22Rv1 (cell line): ENCODE measurements at regions not wholly inside any gene's neighbourhood (a gene's known extent, or its start where the extent isn't known, plus 50 kb on each side); places are given as distances from the start of the nearest gene placed in this dataset.

ENCODE experiments used
- ZFX ChIP-seq: fragments of 450-650 bp; IDR thresholded peaks from 2 replicates; pipeline ENCODE4 v1.6.1; 2017; ENCODE audit warnings: antibody characterized with exemption, borderline replicate concordance
- TF ChIP-seq, protein P1 (sequence below): fragments of 450-650 bp; IDR thresholded peaks from 2 replicates; pipeline ENCODE4 v1.5.1; 2017; ENCODE audit warnings: mild to moderate bottlenecking

DNA sequence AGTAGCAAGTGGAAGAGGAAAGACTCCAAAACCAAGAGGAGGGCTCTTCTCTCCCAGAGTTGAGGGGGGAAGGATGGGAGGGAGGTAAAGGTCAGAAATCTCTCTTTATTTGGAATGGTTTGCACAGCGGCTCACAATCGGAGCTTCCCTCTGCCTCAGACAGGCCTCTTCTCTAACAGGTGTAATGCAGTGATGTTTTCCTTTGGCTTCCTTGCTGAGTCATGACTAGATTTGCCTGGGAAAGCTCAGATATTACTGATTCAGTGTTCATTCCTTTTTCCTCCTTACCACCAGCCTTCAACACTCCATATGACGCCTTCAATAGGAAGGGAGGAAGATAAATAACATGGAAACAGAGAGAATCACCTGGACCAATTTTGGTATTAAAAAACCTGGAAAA lies 136.6 kb downstream of the RNF152 start:
- TF ChIP-seq, protein P1, sequence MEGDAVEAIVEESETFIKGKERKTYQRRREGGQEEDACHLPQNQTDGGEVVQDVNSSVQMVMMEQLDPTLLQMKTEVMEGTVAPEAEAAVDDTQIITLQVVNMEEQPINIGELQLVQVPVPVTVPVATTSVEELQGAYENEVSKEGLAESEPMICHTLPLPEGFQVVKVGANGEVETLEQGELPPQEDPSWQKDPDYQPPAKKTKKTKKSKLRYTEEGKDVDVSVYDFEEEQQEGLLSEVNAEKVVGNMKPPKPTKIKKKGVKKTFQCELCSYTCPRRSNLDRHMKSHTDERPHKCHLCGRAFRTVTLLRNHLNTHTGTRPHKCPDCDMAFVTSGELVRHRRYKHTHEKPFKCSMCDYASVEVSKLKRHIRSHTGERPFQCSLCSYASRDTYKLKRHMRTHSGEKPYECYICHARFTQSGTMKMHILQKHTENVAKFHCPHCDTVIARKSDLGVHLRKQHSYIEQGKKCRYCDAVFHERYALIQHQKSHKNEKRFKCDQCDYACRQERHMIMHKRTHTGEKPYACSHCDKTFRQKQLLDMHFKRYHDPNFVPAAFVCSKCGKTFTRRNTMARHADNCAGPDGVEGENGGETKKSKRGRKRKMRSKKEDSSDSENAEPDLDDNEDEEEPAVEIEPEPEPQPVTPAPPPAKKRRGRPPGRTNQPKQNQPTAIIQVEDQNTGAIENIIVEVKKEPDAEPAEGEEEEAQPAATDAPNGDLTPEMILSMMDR: no peak
- no peak for TF ChIP-seq ZFX
